H1 (cell line): ENCODE measurements at regions not wholly inside any gene's neighbourhood (a gene's known extent, or its start where the extent isn't known, plus 50 kb on each side); places are given as distances from the start of the nearest gene placed in this dataset.

Experiments used
- CTCF ChIA-PET: fragments of 300-600 bp; sonication (Branson Sonifier 250); formaldehyde crosslinking; loops from one replicate; lab custom pipeline; 2021; ENCODE audit not compliant: partially characterized antibody; lab: Charles Lee
- POLR2A ChIA-PET: fragments of 300-600 bp; sonication (Branson Sonifier 250); formaldehyde crosslinking; loops from one replicate; lab custom pipeline; 2021; ENCODE audit warnings: inconsistent platforms; ENCODE audit not compliant: partially characterized antibody; lab: Charles Lee
- DNase-seq, 2 experiments: peaks; one replicate each; pipeline versions ENCODE4 v3.0.0 to v3.0.0-alpha.2; 2010 to 2022; ENCODE audit warnings: low spot score in 2 of 2, low read depth in 1 of 2, mixed read lengths in 1 of 2
- FAIRE-seq: peaks from 2 replicates; lab custom pipeline; 2011; peaks lifted over from hg19 to GRCh38; lab: Jason Lieb, UNC
- H2AFZ ChIP-seq: 2 replicates; pipeline ENCODE4 v1.8.1; 2012; ENCODE audit warnings: low read length, inconsistent platforms
- H2AK5ac ChIP-seq: 2 replicates; pipeline ENCODE4 v1.6.1; 2013; ENCODE audit warnings: low read depth, low read length
- H2BK120ac ChIP-seq: replicated peaks from 2 replicates; pipeline ENCODE3; 2013; ENCODE audit warnings: low read depth, low read length, inconsistent platforms
- H2BK12ac ChIP-seq: 2 replicates; pipeline ENCODE4 v1.6.1; 2013; ENCODE audit warnings: low read depth, low read length
- H2BK15ac ChIP-seq: 2 replicates; pipeline ENCODE4 v1.6.1; 2013; ENCODE audit warnings: low read length
- H2BK20ac ChIP-seq: 2 replicates; pipeline ENCODE4 v1.6.1; 2013; ENCODE audit warnings: low read length
- H2BK5ac ChIP-seq: 2 replicates; pipeline ENCODE4 v1.6.1; 2013; ENCODE audit warnings: low read depth, low read length
- H3K14ac ChIP-seq: 2 replicates; pipeline ENCODE4 v1.6.1; 2013; ENCODE audit warnings: inconsistent platforms; ENCODE audit not compliant: insufficient read length
- H3K18ac ChIP-seq: 2 replicates; pipeline ENCODE4 v1.6.1; 2013; ENCODE audit warnings: low read length; ENCODE audit errors: extremely low read depth
- H3K23ac ChIP-seq: 2 replicates; pipeline ENCODE4 v1.6.1; 2013; ENCODE audit warnings: inconsistent platforms; ENCODE audit not compliant: insufficient read length
- H3K23me2 ChIP-seq: 2 replicates; pipeline ENCODE4 v1.6.1; 2013; ENCODE audit warnings: low read depth, low read length
- H3K27ac ChIP-seq: 2 replicates; pipeline ENCODE4 v1.6.1; 2011; ENCODE audit warnings: low read depth, low read length, inconsistent platforms
- H3K27me3 ChIP-seq, 4 experiments: replicated peaks in 1 of 4; 1 replicate in 1 of 4; 2 replicates in 3 of 4; pipeline versions ENCODE4 v1.6.1 to v1.8.1; 2011 to 2013; ENCODE audit warnings: low read length in 3 of 4, mild to moderate bottlenecking in 3 of 4, inconsistent platforms in 2 of 4, mixed read lengths in 2 of 4, moderate library complexity in 1 of 4; ENCODE audit not compliant: control insufficient read depth in 3 of 4, insufficient read depth in 3 of 4; ENCODE audit errors: extremely low read depth in 1 of 4
- H3K36me3 ChIP-seq, 4 experiments: 2 replicates each; pipeline versions ENCODE4 v1.6.1 to v1.8.1; 2011 to 2013; ENCODE audit warnings: mild to moderate bottlenecking in 4 of 4, low read length in 3 of 4, moderate library complexity in 2 of 4, control low read depth in 1 of 4, inconsistent platforms in 1 of 4; ENCODE audit not compliant: insufficient read depth in 4 of 4, control insufficient read depth in 2 of 4
- H3K4ac ChIP-seq: replicated peaks from 2 replicates; pipeline ENCODE3; 2013; ENCODE audit warnings: low read length, low read depth, mixed read lengths, inconsistent platforms; ENCODE audit not compliant: insufficient read length
- H3K4me1 ChIP-seq, 4 experiments: replicated peaks in 1 of 4; 1 replicate in 1 of 4; 2 replicates in 3 of 4; pipeline versions ENCODE4 v1.6.1 to v1.8.1; 2011 to 2013; ENCODE audit warnings: low read length in 3 of 4, inconsistent platforms in 2 of 4, mixed read lengths in 1 of 4; ENCODE audit not compliant: insufficient read depth in 4 of 4, control insufficient read depth in 3 of 4
- H3K4me2 ChIP-seq, 2 experiments: 2 replicates each; pipeline versions ENCODE4 v1.6.1 to v1.8.1; 2011 to 2013; ENCODE audit warnings: low read depth in 2 of 2, low read length in 2 of 2, control low read depth in 1 of 2, inconsistent platforms in 1 of 2, mild to moderate bottlenecking in 1 of 2; ENCODE audit not compliant: insufficient read depth in 1 of 2
- H3K4me3 ChIP-seq, 4 experiments: fragments of 200-600, 300-600 bp in 1 of 4; sonication (generic), shearing (Covaris generic), sonication (Bioruptor Twin) in 1 of 4; 2 replicates each; pipeline versions ENCODE4 v1.5.1 to v1.8.1; 2011 to 2016; ENCODE audit warnings: low read length in 4 of 4, low read depth in 3 of 4, control low read depth in 2 of 4, inconsistent platforms in 2 of 4, mild to moderate bottlenecking in 2 of 4, mixed read lengths in 1 of 4, moderate library complexity in 1 of 4; ENCODE audit not compliant: insufficient read depth in 2 of 4; ENCODE audit errors: extremely low read depth in 1 of 4
- H3K56ac ChIP-seq: replicated peaks from 2 replicates; pipeline ENCODE3; 2013; ENCODE audit warnings: low read depth, mild to moderate bottlenecking, mixed read lengths, low read length, inconsistent platforms; ENCODE audit not compliant: insufficient read length
- H3K79me1 ChIP-seq: 2 replicates; pipeline ENCODE4 v1.6.1; 2013; ENCODE audit warnings: low read depth, low read length, control low read depth
- H3K79me2 ChIP-seq, 2 experiments: 2 replicates each; pipeline versions ENCODE4 v1.6.1 to v1.8.1; 2012 to 2013; ENCODE audit warnings: low read length in 2 of 2, mild to moderate bottlenecking in 2 of 2, inconsistent platforms in 1 of 2; ENCODE audit not compliant: insufficient read depth in 2 of 2, control insufficient read depth in 1 of 2
- H3K9ac ChIP-seq, 4 experiments: replicated peaks in 1 of 4; 1 replicate in 1 of 4; 2 replicates in 3 of 4; pipeline versions ENCODE4 v1.6.1 to v1.8.1; 2011 to 2013; ENCODE audit warnings: low read depth in 3 of 4, low read length in 3 of 4, control low read depth in 2 of 4, mild to moderate bottlenecking in 2 of 4, moderate library complexity in 2 of 4, inconsistent platforms in 1 of 4; ENCODE audit errors: extremely low read depth in 1 of 4
- H3K9me3 ChIP-seq, 2 experiments: 2 replicates each; pipeline versions ENCODE4 v1.6.1 to v1.8.1; 2012 to 2013; ENCODE audit warnings: mild to moderate bottlenecking in 2 of 2, moderate library complexity in 2 of 2, control low read depth in 1 of 2, inconsistent platforms in 1 of 2, low read depth in 1 of 2, low read length in 1 of 2, mixed read lengths in 1 of 2; ENCODE audit not compliant: insufficient read depth in 2 of 2
- H4K20me1 ChIP-seq, 2 experiments: replicated peaks in 1 of 2; 2 replicates each; pipeline versions ENCODE3 to v1.8.1; 2011 to 2013; ENCODE audit warnings: inconsistent platforms in 2 of 2, low read length in 2 of 2, mild to moderate bottlenecking in 1 of 2; ENCODE audit not compliant: insufficient read depth in 2 of 2, control insufficient read depth in 1 of 2
- H4K5ac ChIP-seq: 2 replicates; pipeline ENCODE4 v1.6.1; 2013; ENCODE audit warnings: low read length, low read depth, mixed read lengths, inconsistent platforms; ENCODE audit not compliant: insufficient read length
- H4K8ac ChIP-seq: 2 replicates; pipeline ENCODE4 v1.8.0; 2013; ENCODE audit warnings: mild to moderate bottlenecking, moderate library complexity, low read length, inconsistent platforms; ENCODE audit not compliant: insufficient read depth; ENCODE audit errors: extremely low read depth
- H4K91ac ChIP-seq: replicated peaks from 2 replicates; pipeline ENCODE3; 2013; ENCODE audit warnings: low read length, mixed read lengths, inconsistent platforms; ENCODE audit not compliant: insufficient read length
- BCL11A ChIP-seq, 2 experiments: IDR thresholded peaks; one replicate each; pipeline ENCODE4 v1.6.1; 2011; ENCODE audit warnings: low read depth in 2 of 2, low read length in 2 of 2, mild to moderate bottlenecking in 2 of 2
- CBX5 ChIP-seq: fragments of 300-800, 300-1000 bp; sonication (generic); IDR thresholded peaks from 2 replicates; pipeline ENCODE4 v1.7.1; 2016; ENCODE audit warnings: antibody characterized with exemption, low read length, low read depth
- CHD2 ChIP-seq: IDR thresholded peaks from 2 replicates; pipeline ENCODE4 v1.6.1; 2012; ENCODE audit warnings: low read length, improper control_type of control experiment
- E2F6 ChIP-seq: IDR thresholded peaks from 2 replicates; pipeline ENCODE4 v1.6.1; 2012; ENCODE audit warnings: inconsistent platforms
- JUN ChIP-seq: IDR thresholded peaks from 2 replicates; pipeline ENCODE4 v1.6.1; 2011; ENCODE audit warnings: low read depth, mild to moderate bottlenecking, improper control_type of control experiment, low read length
- POLR2AphosphoS5 ChIP-seq: IDR thresholded peaks from 2 replicates; pipeline ENCODE4 v1.6.1; 2011; ENCODE audit warnings: low read depth, low read length
- RFX5 ChIP-seq: IDR thresholded peaks from 2 replicates; pipeline ENCODE4 v1.6.1; 2011; ENCODE audit warnings: low read depth, low read length, improper control_type of control experiment, borderline replicate concordance
- SAP30 ChIP-seq: fragments of 300-600 bp; sonication (generic); IDR thresholded peaks from 2 replicates; pipeline ENCODE4 v1.7.1; 2012; ENCODE audit warnings: low read length, moderate library complexity, mild to moderate bottlenecking, inconsistent platforms; ENCODE audit not compliant: insufficient read depth, insufficient replicate concordance
- SIRT6 ChIP-seq: IDR thresholded peaks from one replicate; pipeline ENCODE4 v1.7.1; 2012; ENCODE audit warnings: low read length, inconsistent platforms
- SRF ChIP-seq: IDR thresholded peaks from 2 replicates; pipeline ENCODE4 v1.6.1; 2011; ENCODE audit warnings: mild to moderate bottlenecking, low read depth, low read length, moderate library complexity
- YY1 ChIP-seq: IDR thresholded peaks from 2 replicates; pipeline ENCODE4 v1.6.1; 2011; ENCODE audit warnings: low read depth, mild to moderate bottlenecking, low read length
- WGBS, 2 experiments: shearing (Covaris generic) in 1 of 2; methylation state at CpG; one replicate each; pipeline versions ENCODE4 v1.1.6 to v1.1.7; 2013 to 2015; ENCODE audit warnings: low lambda C conversion rate in 2 of 2, mixed read lengths in 2 of 2, inconsistent platforms in 1 of 2, low coverage in 1 of 2, missing lambda C conversion rate in 1 of 2; ENCODE audit not compliant: insufficient replicate concordance in 2 of 2, insufficient coverage in 1 of 2, insufficient read length in 1 of 2; ENCODE audit errors: extremely low coverage in 1 of 2, missing lambda C conversion rate in 1 of 2; 5-methylcytosine and 5-hydroxymethylcytosine counted together
- TF ChIP-seq, protein P1 (sequence below): IDR thresholded peaks from 2 replicates; pipeline ENCODE4 v1.6.1; 2012; ENCODE audit warnings: inconsistent platforms

DNA sequence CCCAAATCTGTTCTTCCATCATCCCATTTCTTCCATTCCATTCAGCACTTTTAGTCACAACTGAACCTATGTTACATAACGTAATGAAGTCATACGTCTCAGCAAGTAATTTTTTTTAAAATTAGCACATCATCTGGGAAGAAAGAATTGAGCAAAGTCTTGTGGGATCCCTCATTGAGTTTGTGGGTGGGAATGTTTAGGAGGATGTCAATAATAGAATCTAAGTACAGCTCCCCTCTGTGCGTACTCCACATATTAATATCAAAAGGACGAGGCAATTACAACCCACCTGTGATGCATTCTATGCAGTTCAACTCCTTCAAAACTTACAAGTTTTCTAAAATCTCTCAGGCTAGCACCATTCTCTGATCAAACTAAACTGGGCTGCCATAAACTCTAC is 526.3 kb downstream of the AGTPBP1 start:
- H3K4me3 ChIP-seq, result no peak overlapping the region
- H2AFZ ChIP-seq, result no peak overlapping the region
- H2BK12ac ChIP-seq, result no peak overlapping the region
- H3K23ac ChIP-seq, result no peak overlapping the region
- no peak for TF ChIP-seq YY1
- TF ChIP-seq CHD2, result no peak
- no peak for TF ChIP-seq E2F6
- TF ChIP-seq POLR2AphosphoS5, result no peak
- no peak for TF ChIP-seq SIRT6
- TF ChIP-seq CBX5, result no peak
- TF ChIP-seq SAP30, result no peak
- TF ChIP-seq, protein P1, sequence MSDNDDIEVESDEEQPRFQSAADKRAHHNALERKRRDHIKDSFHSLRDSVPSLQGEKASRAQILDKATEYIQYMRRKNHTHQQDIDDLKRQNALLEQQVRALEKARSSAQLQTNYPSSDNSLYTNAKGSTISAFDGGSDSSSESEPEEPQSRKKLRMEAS, result no peak
- no peak for TF ChIP-seq JUN
- TF ChIP-seq SRF, result no peak
- TF ChIP-seq BCL11A (IDR thresholded peaks at IDR 0.05; ENCODE audit: low read depth in 2 of 2, low read length in 2 of 2), result no peak
- TF ChIP-seq RFX5, result no peak
- H3K4ac ChIP-seq, result no peak overlapping the region
- H3K14ac ChIP-seq, result no peak overlapping the region
- DNase-seq (no peak), FAIRE-seq (no peak)
- no peak overlapping the region for H3K27ac ChIP-seq
- no peak overlapping the region for H2BK15ac ChIP-seq
- H2AK5ac ChIP-seq, result no peak overlapping the region
- H3K79me1 ChIP-seq, result no peaks in the 10 kb centered on the region
- no peaks in the 10 kb centered on the region for H3K27me3 ChIP-seq
- no peak overlapping the region for H2BK120ac ChIP-seq
- peaks cover 2 to 9% (median 7%) of the 10 kb centered on the region in 4 experiments; a peak in 4 of 7 replicates for H3K4me1 ChIP-seq
- H3K9me3 ChIP-seq, result no peaks in the 10 kb centered on the region
- no peak overlapping the region for H3K4me2 ChIP-seq
- no peaks in the 10 kb centered on the region for H3K23me2 ChIP-seq
- no peak overlapping the region for H4K8ac ChIP-seq
- H2BK5ac ChIP-seq, result no peak overlapping the region
- H4K20me1 ChIP-seq, result no peaks in the 10 kb centered on the region
- no peak overlapping the region for H2BK20ac ChIP-seq
- H3K79me2 ChIP-seq, result no peaks in the 10 kb centered on the region
- CTCF ChIA-PET, result interaction anchor here (1.0 to 1.1 kb wide), 2 partner anchors 15 to 47 kb away, joined by 3 read pairs; no protein-coding TSS in a partner anchor
- H4K91ac ChIP-seq, result no peak overlapping the region
- H3K9ac ChIP-seq, result no peak overlapping the region
- WGBS, 2 experiments, result 93% methylated on average over 4 of the region's 4 CpGs; no CpG with 5 or more reads in 1 of the 2 experiments
- H3K56ac ChIP-seq, result no peak overlapping the region
- POLR2A ChIA-PET, result no interaction called here
- no peaks in the 10 kb centered on the region for H3K36me3 ChIP-seq
- no peak overlapping the region for H3K18ac ChIP-seq
- no peak overlapping the region for H4K5ac ChIP-seq
